SK-N-SH treated with all-trans-retinoic acid at 6 μM for 48 hours (cell line): ENCODE measurements at regions not wholly inside any gene's neighbourhood (a gene's known extent, or its start where the extent isn't known, plus 50 kb on each side); places are given as distances from the start of the nearest gene placed in this dataset.

ENCODE experiments used
- BACH2 ChIP-seq: fragments of 250-450 bp; sonication (Bioruptor Pico); IDR thresholded peaks from 2 replicates; pipeline ENCODE4 v1.9.0; 2021; ENCODE audit warnings: mild to moderate bottlenecking, borderline replicate concordance
- CREB5 ChIP-seq: fragments of 250-450 bp; sonication (Bioruptor Pico); IDR thresholded peaks from 2 replicates; pipeline ENCODE4 v1.5.1; 2020; ENCODE audit warnings: low read depth, mild to moderate bottlenecking, moderate library complexity
- PATZ1 ChIP-seq: fragments of 250-450 bp; sonication (Bioruptor Pico); IDR thresholded peaks from 2 replicates; pipeline ENCODE4 v1.8.0; 2020; ENCODE audit warnings: mild to moderate bottlenecking, moderate library complexity, borderline replicate concordance
- TCF4 ChIP-seq: fragments of 250-450 bp; sonication (Bioruptor Pico); IDR thresholded peaks from 2 replicates; pipeline ENCODE4 v1.8.0; 2021; ENCODE audit warnings: mild to moderate bottlenecking, moderate library complexity, borderline replicate concordance
- ZFP30 ChIP-seq: fragments of 450-650 bp; formaldehyde crosslinking; IDR thresholded peaks from 2 replicates; pipeline ENCODE4 v1.5.0; 2022; ENCODE audit warnings: mild to moderate bottlenecking, moderate library complexity

GRCh38 chr15:72971766-72972165 is 80.5 kb upstream of the NEO1 start:
- no peak for TF ChIP-seq CREB5 (CRISPR knock-in tag)
- TF ChIP-seq PATZ1 = no peak
- TF ChIP-seq ZFP30 (CRISPR knock-in tag) = no peak
- TF ChIP-seq TCF4 (CRISPR knock-in tag) = no peak
- TF ChIP-seq BACH2 = no peak
